ENCODE measurements at regions not wholly inside any gene's neighbourhood (a gene's known extent, or its start where the extent isn't known, plus 50 kb on each side); places are given as distances from the start of the nearest gene placed in this dataset.

DNA sequence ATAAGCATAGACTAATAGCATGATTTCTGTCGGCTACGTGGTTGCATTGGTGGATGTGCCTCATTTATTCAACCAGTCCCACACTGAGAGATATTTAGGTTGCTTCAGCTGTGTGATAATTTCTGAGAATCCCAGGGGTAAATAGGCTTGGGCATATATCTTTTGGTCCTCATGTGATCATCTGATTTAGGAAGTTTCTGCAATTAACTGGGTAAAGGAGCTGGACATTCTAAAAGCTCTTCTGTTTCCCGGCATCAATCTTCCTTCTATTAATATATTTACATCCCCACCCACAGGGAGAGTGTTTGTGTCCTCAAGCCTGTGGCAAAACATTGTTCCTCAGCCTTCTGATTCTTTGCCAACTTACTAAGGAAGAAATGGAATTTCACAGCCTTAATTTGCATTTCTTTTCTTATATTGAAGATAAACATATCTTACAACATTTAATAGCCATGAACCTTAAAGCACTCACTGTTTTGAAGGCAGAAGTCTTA lies 431.6 kb downstream of the RFC3 start:
- TF ChIP-seq, protein P1, sequence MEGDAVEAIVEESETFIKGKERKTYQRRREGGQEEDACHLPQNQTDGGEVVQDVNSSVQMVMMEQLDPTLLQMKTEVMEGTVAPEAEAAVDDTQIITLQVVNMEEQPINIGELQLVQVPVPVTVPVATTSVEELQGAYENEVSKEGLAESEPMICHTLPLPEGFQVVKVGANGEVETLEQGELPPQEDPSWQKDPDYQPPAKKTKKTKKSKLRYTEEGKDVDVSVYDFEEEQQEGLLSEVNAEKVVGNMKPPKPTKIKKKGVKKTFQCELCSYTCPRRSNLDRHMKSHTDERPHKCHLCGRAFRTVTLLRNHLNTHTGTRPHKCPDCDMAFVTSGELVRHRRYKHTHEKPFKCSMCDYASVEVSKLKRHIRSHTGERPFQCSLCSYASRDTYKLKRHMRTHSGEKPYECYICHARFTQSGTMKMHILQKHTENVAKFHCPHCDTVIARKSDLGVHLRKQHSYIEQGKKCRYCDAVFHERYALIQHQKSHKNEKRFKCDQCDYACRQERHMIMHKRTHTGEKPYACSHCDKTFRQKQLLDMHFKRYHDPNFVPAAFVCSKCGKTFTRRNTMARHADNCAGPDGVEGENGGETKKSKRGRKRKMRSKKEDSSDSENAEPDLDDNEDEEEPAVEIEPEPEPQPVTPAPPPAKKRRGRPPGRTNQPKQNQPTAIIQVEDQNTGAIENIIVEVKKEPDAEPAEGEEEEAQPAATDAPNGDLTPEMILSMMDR (IDR thresholded peaks at IDR 0.05) = no peak
- TF ChIP-seq POLR2AphosphoS5 (IDR thresholded peaks at IDR 0.05; ENCODE audit: insufficient read depth in 1 of 2, low read depth in 1 of 2) (no peak), POLR2A (IDR thresholded peaks at IDR 0.05) (no peak)

DNA sequence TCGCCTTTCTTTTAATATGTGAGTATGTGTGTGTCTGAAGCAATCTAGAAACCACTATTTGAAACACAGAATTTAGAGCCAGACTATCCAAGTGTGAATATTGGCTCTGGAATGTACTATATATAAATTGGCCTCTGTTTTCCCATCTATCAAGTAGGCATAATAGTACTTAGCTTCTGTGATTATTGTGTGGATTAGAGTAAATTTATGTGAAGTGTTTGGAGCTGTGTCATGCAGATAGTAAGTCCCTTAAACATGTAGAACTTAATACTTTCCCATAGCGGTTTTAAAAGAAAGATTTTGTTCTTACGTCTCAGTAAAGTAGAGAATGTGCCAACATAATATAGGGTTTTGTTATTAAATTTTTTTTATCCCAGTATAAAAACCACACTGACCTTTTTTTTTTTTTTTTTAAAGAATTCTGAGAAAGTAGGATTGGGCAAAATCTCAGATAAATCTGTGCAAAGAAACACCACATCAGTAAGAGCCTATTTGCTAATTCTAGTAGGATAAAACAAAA lies 432.3 kb downstream of the RFC3 start:
- Histone ChIP-seq H3K4me3 (no peak overlapping the region), H3K4me1 (no peaks in the 10 kb centered on the region), H3K27ac (no peak overlapping the region), H3K36me3 (no peaks in the 10 kb centered on the region), H3K9me3 (no peaks in the 10 kb centered on the region), H3K27me3 (no peaks in the 10 kb centered on the region)
- TF ChIP-seq POLR2A (IDR thresholded peaks at IDR 0.05) = no peak
- TF ChIP-seq, protein P1 (IDR thresholded peaks at IDR 0.05) = no peak
- no peak for TF ChIP-seq POLR2AphosphoS5 (IDR thresholded peaks at IDR 0.05; ENCODE audit: insufficient read depth in 1 of 2, low read depth in 1 of 2)
- intact Hi-C loops (cut with DNase I) = no loop called here
- DNase-seq (ENCODE audit: extremely low spot score in 2 of 2) = no peak

More for the DNA sequence above, 431.6 kb downstream of the RFC3 start:
- H3K27me3 ChIP-seq = no peaks in the 10 kb centered on the region
- H3K27ac ChIP-seq = no peak overlapping the region
- intact Hi-C loops (cut with DNase I) = no loop called here
- no peaks in the 10 kb centered on the region for H3K4me1 ChIP-seq
- H3K9me3 ChIP-seq = no peaks in the 10 kb centered on the region
- DNase-seq (ENCODE audit: extremely low spot score in 2 of 2) = no peak
- H3K4me3 ChIP-seq = no peak overlapping the region
- no peaks in the 10 kb centered on the region for H3K36me3 ChIP-seq

DNA sequence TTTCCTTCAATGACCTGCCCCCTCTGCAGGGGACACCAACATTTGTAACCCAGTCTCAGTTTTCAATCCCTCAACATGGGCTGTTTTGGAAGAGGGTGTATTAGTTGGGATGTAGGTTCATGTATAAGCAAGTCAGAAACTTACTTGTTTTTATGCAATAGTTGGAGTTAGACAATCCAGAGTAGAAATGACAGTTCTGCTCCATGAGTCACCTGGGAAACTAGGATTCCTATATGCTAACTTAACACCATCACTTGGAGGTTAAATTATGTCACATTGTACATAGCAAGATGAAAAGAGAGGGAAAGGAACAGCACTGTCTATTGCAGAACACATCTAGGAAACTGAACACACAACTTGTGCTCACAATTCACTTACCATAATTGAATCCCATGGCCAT lies 436.4 kb downstream of the RFC3 start:
- intact Hi-C loops (cut with DNase I) = no loop called here
- no peak for DNase-seq (ENCODE audit: extremely low spot score in 2 of 2)
- no peak for TF ChIP-seq POLR2AphosphoS5 (IDR thresholded peaks at IDR 0.05; ENCODE audit: insufficient read depth in 1 of 2, low read depth in 1 of 2)
- no peak for TF ChIP-seq POLR2A (IDR thresholded peaks at IDR 0.05)
- TF ChIP-seq, protein P1 (IDR thresholded peaks at IDR 0.05) = no peak

DNA sequence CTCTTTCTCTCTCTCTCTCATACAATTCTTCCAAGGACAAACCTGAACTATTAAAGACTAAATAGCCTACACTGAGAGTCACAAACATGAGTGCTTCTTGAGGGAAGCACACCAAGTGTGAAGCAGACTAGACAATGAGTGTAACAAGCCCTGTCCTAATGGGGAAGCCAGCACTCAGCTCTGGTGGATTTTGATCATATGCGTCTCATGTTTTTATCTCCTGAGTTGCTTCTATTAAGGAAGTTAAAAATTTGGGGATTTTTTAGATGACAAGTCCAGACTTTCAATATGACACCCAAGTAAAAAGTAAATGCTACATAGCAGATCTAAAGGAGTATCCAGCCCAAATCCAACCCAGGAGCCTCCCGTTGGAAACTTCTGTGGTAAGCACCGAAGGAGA lies 437.8 kb downstream of the RFC3 start:
- Histone ChIP-seq H3K36me3 (no peaks in the 10 kb centered on the region), H3K27ac (no peak overlapping the region), H3K27me3 (no peaks in the 10 kb centered on the region), H3K4me3 (no peak overlapping the region), H3K4me1 (no peaks in the 10 kb centered on the region), H3K9me3 (no peaks in the 10 kb centered on the region)
- no peak for TF ChIP-seq POLR2A (IDR thresholded peaks at IDR 0.05)
- intact Hi-C loops (cut with DNase I) = no loop called here
- no peak for DNase-seq (ENCODE audit: extremely low spot score in 2 of 2)

More for the DNA sequence above, 436.4 kb downstream of the RFC3 start:
- Histone ChIP-seq H3K4me1 (no peaks in the 10 kb centered on the region), H3K27ac (no peak overlapping the region), H3K27me3 (no peaks in the 10 kb centered on the region), H3K4me3 (no peak overlapping the region), H3K36me3 (no peaks in the 10 kb centered on the region), H3K9me3 (no peaks in the 10 kb centered on the region)

DNA sequence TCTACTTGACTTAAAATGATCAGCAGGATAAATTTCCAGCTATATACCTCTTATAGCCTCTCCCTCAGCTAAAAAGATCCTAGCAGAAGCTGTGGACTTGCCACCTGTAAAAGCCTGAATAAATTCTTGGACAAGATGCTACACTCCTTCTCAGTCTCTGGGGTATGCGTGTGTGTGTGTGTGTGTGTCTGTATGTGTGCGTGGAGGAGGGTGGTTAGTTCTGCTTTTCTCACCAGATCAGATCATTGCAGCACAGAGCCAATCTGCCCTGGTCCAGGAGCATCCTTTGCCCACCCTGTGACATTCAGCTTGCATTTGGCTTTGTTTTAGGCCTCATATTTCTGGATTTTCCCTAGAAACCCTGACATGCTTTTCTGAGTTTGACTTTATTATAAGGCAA lies 438.3 kb downstream of the RFC3 start:
- Histone ChIP-seq H3K9me3 (no peaks in the 10 kb centered on the region), H3K4me3 (no peak overlapping the region), H3K4me1 (no peaks in the 10 kb centered on the region), H3K27ac (no peak overlapping the region), H3K36me3 (no peaks in the 10 kb centered on the region), H3K27me3 (no peaks in the 10 kb centered on the region)
- TF ChIP-seq POLR2A (IDR thresholded peaks at IDR 0.05) (no peak), POLR2AphosphoS5 (IDR thresholded peaks at IDR 0.05; ENCODE audit: insufficient read depth in 1 of 2, low read depth in 1 of 2) (no peak)
- TF ChIP-seq, protein P1 (IDR thresholded peaks at IDR 0.05) = no peak
- intact Hi-C loops (cut with DNase I) = no loop called here
- DNase-seq (ENCODE audit: extremely low spot score in 2 of 2) = no peak

Measured in vagina (tissue), 2 donors.